HUES48 (cell line): ENCODE measurements at regions not wholly inside any gene's neighbourhood (a gene's known extent, or its start where the extent isn't known, plus 50 kb on each side); places are given as distances from the start of the nearest gene placed in this dataset.

Experiments
- H3K27ac ChIP-seq: one replicate; pipeline ENCODE4 v1.7.0; 2013; ENCODE audit warnings: low read depth, low read length, inconsistent platforms
- H3K27me3 ChIP-seq: 2 replicates; pipeline ENCODE4 v1.6.1; 2013; ENCODE audit warnings: mild to moderate bottlenecking, low read length; ENCODE audit not compliant: control insufficient read depth, insufficient read depth
- H3K36me3 ChIP-seq: 2 replicates; pipeline ENCODE4 v1.6.1; 2013; ENCODE audit warnings: low read length; ENCODE audit not compliant: control insufficient read depth, insufficient read depth
- H3K4me1 ChIP-seq: 2 replicates; pipeline ENCODE4 v1.6.1; 2013; ENCODE audit warnings: mild to moderate bottlenecking, low read length; ENCODE audit not compliant: control insufficient read depth, insufficient read depth
- H3K4me3 ChIP-seq: 2 replicates; pipeline ENCODE4 v1.5.1; 2013; ENCODE audit warnings: mild to moderate bottlenecking, low read depth, low read length
- H3K9ac ChIP-seq: 2 replicates; pipeline ENCODE4 v1.6.1; 2013; ENCODE audit warnings: mild to moderate bottlenecking, low read depth, low read length, moderate library complexity
- H3K9me3 ChIP-seq: 2 replicates; pipeline ENCODE4 v1.6.1; 2013; ENCODE audit warnings: low read length; ENCODE audit not compliant: control insufficient read depth, insufficient read depth

GRCh38 chr9:38138276-38138675 is 69.2 kb upstream of the SHB start:
- no peak overlapping the region for H3K9ac ChIP-seq
- no peaks in the 10 kb centered on the region for H3K9me3 ChIP-seq
- no peaks in the 10 kb centered on the region for H3K36me3 ChIP-seq
- H3K4me3 ChIP-seq, result no peak overlapping the region
- H3K27me3 ChIP-seq, result peaks cover 14% of the 10 kb centered on the region; the same call in 1 of the 2 replicates
- H3K4me1 ChIP-seq, result peaks cover 8% of the 10 kb centered on the region
- no peak overlapping the region for H3K27ac ChIP-seq

- Histone ChIP-seq H3K36me3 (no peaks in the 10 kb centered on the region), H3K4me1 (peaks cover 8% of the 10 kb centered on the region), H3K9ac (no peak overlapping the region), H3K9me3 (no peaks in the 10 kb centered on the region), H3K4me3 (no peak overlapping the region), H3K27me3 (peaks cover 14% of the 10 kb centered on the region; the same call in 1 of the 2 replicates), H3K27ac (no peak overlapping the region)
These were observed 68.3 kb upstream of the SHB start for GRCh38 chr9:38137342-38137741.

- no peak overlapping the region for H3K4me3 ChIP-seq
- peaks cover 10% of the 10 kb centered on the region; the same call in 1 of the 2 replicates for H3K27me3 ChIP-seq
- H3K27ac ChIP-seq, result no peak overlapping the region
- H3K9me3 ChIP-seq, result no peaks in the 10 kb centered on the region
- H3K9ac ChIP-seq, result no peak overlapping the region
- no peaks in the 10 kb centered on the region for H3K36me3 ChIP-seq
- H3K4me1 ChIP-seq, result peaks cover 8% of the 10 kb centered on the region
These were observed 67.4 kb upstream of the SHB start for GRCh38 chr9:38136386-38136785.

- no peak overlapping the region for H3K4me3 ChIP-seq
These were observed 65.7 kb upstream of the SHB start for GRCh38 chr9:38134611-38135237.

GRCh38 chr9:38133595-38133994 is 64.6 kb upstream of the SHB start:
- Histone ChIP-seq H3K27me3 (0 out of 2 replicates have a peak, but pooled peaks cover 14% of the 10 kb centered on the region), H3K27ac (no peak overlapping the region), H3K4me3 (no peak overlapping the region), H3K4me1 (peaks cover 8% of the 10 kb centered on the region), H3K9me3 (no peaks in the 10 kb centered on the region), H3K36me3 (no peaks in the 10 kb centered on the region), H3K9ac (no peak overlapping the region)

More at GRCh38 chr9:38134611-38135237, 65.7 kb upstream of the SHB start:
- H3K27ac ChIP-seq, result no peak overlapping the region
- H3K9ac ChIP-seq, result no peak overlapping the region
- no peaks in the 10 kb centered on the region for H3K9me3 ChIP-seq
- H3K4me1 ChIP-seq, result peaks cover 8% of the 10 kb centered on the region
- H3K36me3 ChIP-seq, result no peaks in the 10 kb centered on the region
- peaks cover 9% of the 10 kb centered on the region; the same call in 1 of the 2 replicates for H3K27me3 ChIP-seq

- no peak overlapping the region for H3K4me3 ChIP-seq
- H3K9me3 ChIP-seq, result no peaks in the 10 kb centered on the region
- 0 out of 2 replicates have a peak, but pooled peaks cover 14% of the 10 kb centered on the region for H3K27me3 ChIP-seq
- H3K36me3 ChIP-seq, result no peaks in the 10 kb centered on the region
- H3K4me1 ChIP-seq, result peaks cover 8% of the 10 kb centered on the region
- H3K9ac ChIP-seq, result no peak overlapping the region
- H3K27ac ChIP-seq, result no peak overlapping the region
These were observed 63.9 kb upstream of the SHB start for GRCh38 chr9:38132956-38133355.

- Histone ChIP-seq H3K9ac (no peak overlapping the region), H3K27ac (no peak overlapping the region), H3K4me1 (peaks cover 8% of the 10 kb centered on the region), H3K4me3 (no peak overlapping the region), H3K27me3 (0 out of 2 replicates have a peak, but pooled peaks cover 11% of the 10 kb centered on the region), H3K36me3 (no peaks in the 10 kb centered on the region), H3K9me3 (no peaks in the 10 kb centered on the region)
These were observed 62.7 kb upstream of the SHB start for GRCh38 chr9:38131729-38132128.

GRCh38 chr9:38130724-38131123 is 61.7 kb upstream of the SHB start:
- Histone ChIP-seq H3K4me1 (peaks cover 8% of the 10 kb centered on the region), H3K9me3 (no peaks in the 10 kb centered on the region), H3K36me3 (no peaks in the 10 kb centered on the region), H3K27me3 (peaks cover 19% of the 10 kb centered on the region; the same call in 1 of the 2 replicates), H3K4me3 (no peak overlapping the region), H3K27ac (no peak overlapping the region), H3K9ac (no peak overlapping the region)

- H3K9ac ChIP-seq, result no peak overlapping the region
- H3K4me3 ChIP-seq, result no peak overlapping the region
- H3K4me1 ChIP-seq, result peaks cover 1% of the 10 kb centered on the region; the same call in 1 of the 2 replicates
- H3K27ac ChIP-seq, result no peak overlapping the region
- H3K9me3 ChIP-seq, result no peaks in the 10 kb centered on the region
- no peaks in the 10 kb centered on the region for H3K36me3 ChIP-seq
- H3K27me3 ChIP-seq, result peaks cover 19% of the 10 kb centered on the region; the same call in 1 of the 2 replicates
These were observed 60.3 kb upstream of the SHB start for GRCh38 chr9:38129366-38129765.

GRCh38 chr9:38128752-38129270 is 59.8 kb upstream of the SHB start:
- no peaks in the 10 kb centered on the region for H3K4me1 ChIP-seq
- H3K36me3 ChIP-seq, result no peaks in the 10 kb centered on the region
- no peak overlapping the region for H3K9ac ChIP-seq
- H3K4me3 ChIP-seq, result no peak overlapping the region
- H3K27me3 ChIP-seq, result peaks cover 19% of the 10 kb centered on the region; the same call in 1 of the 2 replicates
- no peaks in the 10 kb centered on the region for H3K9me3 ChIP-seq
- H3K27ac ChIP-seq, result no peak overlapping the region

- H3K9me3 ChIP-seq, result no peaks in the 10 kb centered on the region
- no peak overlapping the region for H3K27ac ChIP-seq
- H3K4me1 ChIP-seq, result no peaks in the 10 kb centered on the region
- H3K4me3 ChIP-seq, result no peak overlapping the region
- H3K36me3 ChIP-seq, result no peaks in the 10 kb centered on the region
- peaks cover 19% of the 10 kb centered on the region; the same call in 1 of the 2 replicates for H3K27me3 ChIP-seq
- H3K9ac ChIP-seq, result no peak overlapping the region
These were observed 58.3 kb upstream of the SHB start for GRCh38 chr9:38127271-38127839.
